Lung (tissue), 11 donors: ENCODE measurements at regions not wholly inside any gene's neighbourhood (a gene's known extent, or its start where the extent isn't known, plus 50 kb on each side); places are given as distances from the start of the nearest gene placed in this dataset.

Experiments used
- ATAC-seq: fragments of 200-7000 bp; cut with Tn5 transposase; one replicate; pipeline ENCODE4 v1.9.1; 2020; ENCODE audit warnings: moderate number of reproducible peaks; ENCODE audit not compliant: insufficient read depth, low FRiP score
- DNase-seq, 3 donors: peaks; one replicate each; pipeline ENCODE4 v3.0.0-alpha.2; 2013 to 2017
- H3K27ac ChIP-seq, 2 donors: one replicate each; pipeline ENCODE4 v1.5.1; 2013; ENCODE audit warnings: mild to moderate bottlenecking in 2 of 2, moderate library complexity in 2 of 2, control low read depth in 1 of 2, inconsistent platforms in 1 of 2, low read depth in 1 of 2, low read length in 1 of 2
- H3K27me3 ChIP-seq, 3 donors: one replicate each; pipeline ENCODE4 v1.5.1; 2013; ENCODE audit warnings: low read length in 2 of 3; ENCODE audit not compliant: control insufficient read depth in 3 of 3, insufficient read depth in 3 of 3
- H3K36me3 ChIP-seq, 4 donors: one replicate each; pipeline ENCODE4 v1.5.1; 2013; ENCODE audit warnings: low read length in 4 of 4, mild to moderate bottlenecking in 1 of 4, moderate library complexity in 1 of 4; ENCODE audit not compliant: control insufficient read depth in 4 of 4, insufficient read depth in 4 of 4
- H3K4me1 ChIP-seq, 5 donors: one replicate each; pipeline ENCODE4 v1.5.1; 2013; ENCODE audit warnings: low read length in 5 of 5, mild to moderate bottlenecking in 2 of 5, moderate library complexity in 1 of 5; ENCODE audit not compliant: control insufficient read depth in 5 of 5, insufficient read depth in 5 of 5
- H3K4me3 ChIP-seq: one replicate; pipeline ENCODE4 v1.5.1; 2013; ENCODE audit warnings: mild to moderate bottlenecking, control low read depth, moderate library complexity
- H3K9ac ChIP-seq, 2 donors: one replicate each; pipeline ENCODE4 v1.5.1; 2013; ENCODE audit warnings: low read length in 2 of 2, control low read depth in 1 of 2; ENCODE audit not compliant: insufficient read depth in 1 of 2
- H3K9me3 ChIP-seq, 4 donors: one replicate each; pipeline ENCODE4 v1.5.1; 2013; ENCODE audit warnings: low read length in 3 of 4, mild to moderate bottlenecking in 1 of 4, moderate library complexity in 1 of 4; ENCODE audit not compliant: control insufficient read depth in 4 of 4, insufficient read depth in 3 of 4
- CTCF ChIP-seq: IDR thresholded peaks from 2 replicates; pipeline ENCODE4 v1.5.1; 2012; ENCODE audit warnings: mild to moderate bottlenecking; ENCODE audit errors: control extremely low read depth, extremely low read depth
- WGBS, 2 donors: extraction: QIAGEN DNeasy Blood & Tissue Kit; methylation state at CpG; one replicate each; pipeline ENCODE4 v1.1.7; 2013; 5-methylcytosine and 5-hydroxymethylcytosine counted together
- donor health status: control.
- donor health status: control.
- donor health status: Bipolar disorder and iron deficiency.
- donor health status: healthy.
- donor health status: DM: yes; HTN: yes; CAD: no.

DNA sequence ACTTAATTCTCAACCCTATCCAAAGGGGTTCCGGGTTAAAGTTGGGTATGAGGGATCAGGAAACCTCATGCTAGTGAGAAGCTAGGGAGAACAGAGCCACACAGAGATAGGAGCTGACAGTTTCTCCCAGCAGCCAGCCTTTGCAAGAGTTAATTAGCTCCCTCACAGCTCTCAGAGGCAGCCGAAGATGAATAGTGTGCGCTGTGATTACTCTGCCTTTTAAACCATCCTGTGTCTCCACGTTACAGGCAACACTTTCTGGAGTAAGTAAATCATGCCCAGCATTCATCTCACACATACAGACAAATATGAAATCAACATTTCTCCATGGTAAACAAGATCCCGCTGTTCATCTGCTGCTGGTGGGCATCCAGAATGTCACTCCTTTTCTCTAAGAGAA is 429.6 kb downstream of the INSC start:
- no peaks in the 10 kb centered on the region for H3K36me3 ChIP-seq
- no peak for TF ChIP-seq CTCF
- H3K27ac ChIP-seq, result no peak overlapping the region
- no peaks in the 10 kb centered on the region for H3K27me3 ChIP-seq
- ATAC-seq (no peak), DNase-seq (no peak)
- H3K4me1 ChIP-seq, result no peaks in the 10 kb centered on the region
- 75 to 80% methylated on average over 5 of the region's 5 CpGs for WGBS, 2 donors
- H3K9ac ChIP-seq, result no peak overlapping the region
- no peaks in the 10 kb centered on the region for H3K9me3 ChIP-seq
- no peak overlapping the region for H3K4me3 ChIP-seq

- Histone ChIP-seq H3K36me3 (no peaks in the 10 kb centered on the region), H3K4me3 (no peak overlapping the region), H3K4me1 (peaks cover 0 to 6% (median 0%) of the 10 kb centered on the region in 5 donors), H3K9me3 (no peaks in the 10 kb centered on the region), H3K27me3 (no peaks in the 10 kb centered on the region), H3K9ac (no peak overlapping the region), H3K27ac (no peak overlapping the region)
- TF ChIP-seq CTCF, result no peak
- DNase-seq, result no peak
- WGBS, 2 donors, result 61 to 96% methylated on average over 3 of the region's 3 CpGs
- no peak for ATAC-seq
Observed at GRCh38 chr11:15547685-15548084, 433.0 kb downstream of the INSC start.

GRCh38 chr11:15551901-15552851 is 437.5 kb downstream of the INSC start:
- no peaks in the 10 kb centered on the region for H3K27me3 ChIP-seq
- 76 to 81% methylated on average over 4 of the region's 4 CpGs for WGBS, 2 donors
- TF ChIP-seq CTCF, result no peak
- no peaks in the 10 kb centered on the region for H3K9me3 ChIP-seq
- no peaks in the 10 kb centered on the region for H3K36me3 ChIP-seq
- DNase-seq (peak in 1 of 3 donors; percentile 7), ATAC-seq (no peak)
- no peak overlapping the region for H3K4me3 ChIP-seq
- peak overlapping the region in 1 of 2 donors; percentile 21 for H3K27ac ChIP-seq
- H3K4me1 ChIP-seq, result peaks cover 0 to 12% (median 0%) of the 10 kb centered on the region in 5 donors
- H3K9ac ChIP-seq, result no peak overlapping the region
